ENCODE measurements at regions not wholly inside any gene's neighbourhood (a gene's known extent, or its start where the extent isn't known, plus 50 kb on each side); places are given as distances from the start of the nearest gene placed in this dataset.
"Not testable (repeated sequence)": the region's sequence is repeated elsewhere in the genome, so short reads cannot be mapped to it uniquely, and the experiment has no call there.

GRCh38 chr7:67335165-67335564 lies 338.5 kb downstream of the TYW1 start:
- CTCF ChIA-PET (ENCODE audit: partially characterized antibody); H4K91ac ChIP-seq (replicated peaks; ENCODE audit: insufficient read length, low read length); H3K27ac ChIP-seq (ENCODE audit: low read depth, low read length); H2BK5ac ChIP-seq (ENCODE audit: low read depth, low read length); H2BK15ac ChIP-seq (ENCODE audit: low read length); H3K4ac ChIP-seq (replicated peaks; ENCODE audit: insufficient read length, low read depth, low read length); H3K56ac ChIP-seq (replicated peaks; ENCODE audit: insufficient read length, low read depth, low read length); H3K9me3 ChIP-seq (ENCODE audit: insufficient read depth in 2 of 2, low read depth in 1 of 2, low read length in 1 of 2); H3K36me3 ChIP-seq (ENCODE audit: control insufficient read depth in 2 of 4, insufficient read depth in 4 of 4, low read length in 3 of 4); DNase-seq (ENCODE audit: low read depth in 1 of 2, low spot score in 2 of 2); H2BK20ac ChIP-seq (ENCODE audit: low read length); H3K18ac ChIP-seq (ENCODE audit: extremely low read depth, low read length); H2BK12ac ChIP-seq (ENCODE audit: low read depth, low read length); POLR2A ChIA-PET (ENCODE audit: partially characterized antibody); H4K20me1 ChIP-seq (replicated peaks in 1 of 2; ENCODE audit: control insufficient read depth in 1 of 2, insufficient read depth in 2 of 2, low read length in 2 of 2); H3K14ac ChIP-seq (ENCODE audit: insufficient read length); H4K5ac ChIP-seq (ENCODE audit: insufficient read length, low read depth, low read length); H2AFZ ChIP-seq (ENCODE audit: low read length); H3K9ac ChIP-seq (replicated peaks in 1 of 4; ENCODE audit: extremely low read depth in 1 of 4, low read depth in 3 of 4, low read length in 3 of 4); H3K4me1 ChIP-seq (replicated peaks in 1 of 4; ENCODE audit: control insufficient read depth in 3 of 4, insufficient read depth in 4 of 4, low read length in 3 of 4); H4K8ac ChIP-seq (ENCODE audit: extremely low read depth, insufficient read depth, low read length); H3K27me3 ChIP-seq (replicated peaks in 1 of 4; ENCODE audit: control insufficient read depth in 3 of 4, extremely low read depth in 1 of 4, insufficient read depth in 3 of 4, low read length in 3 of 4); H3K79me1 ChIP-seq (ENCODE audit: low read depth, low read length); H2BK120ac ChIP-seq (replicated peaks; ENCODE audit: low read depth, low read length); H3K23ac ChIP-seq (ENCODE audit: insufficient read length); H3K4me2 ChIP-seq (ENCODE audit: insufficient read depth in 1 of 2, low read depth in 2 of 2, low read length in 2 of 2); H3K23me2 ChIP-seq (ENCODE audit: low read depth, low read length); H3K4me3 ChIP-seq (ENCODE audit: extremely low read depth in 1 of 4, insufficient read depth in 2 of 4, low read depth in 3 of 4, low read length in 4 of 4); H3K79me2 ChIP-seq (ENCODE audit: control insufficient read depth in 1 of 2, insufficient read depth in 2 of 2, low read length in 2 of 2); H2AK5ac ChIP-seq (ENCODE audit: low read depth, low read length): not testable (repeated sequence)
- 100% methylated on average over 1 of the region's 1 CpG; no CpG with 5 or more reads in 1 of the 2 experiments for WGBS, 2 experiments (ENCODE audit: extremely low coverage in 1 of 2, insufficient coverage in 1 of 2, insufficient read length in 1 of 2, insufficient replicate concordance in 2 of 2, low coverage in 1 of 2, low lambda C conversion rate in 2 of 2, missing lambda C conversion rate in 1 of 2)
- FAIRE-seq: peak; percentile 48

- H2BK5ac ChIP-seq (ENCODE audit: low read depth, low read length); H3K14ac ChIP-seq (ENCODE audit: insufficient read length); H3K18ac ChIP-seq (ENCODE audit: extremely low read depth, low read length); H4K20me1 ChIP-seq (replicated peaks in 1 of 2; ENCODE audit: control insufficient read depth in 1 of 2, insufficient read depth in 2 of 2, low read length in 2 of 2); H3K23me2 ChIP-seq (ENCODE audit: low read depth, low read length); H2AFZ ChIP-seq (ENCODE audit: low read length); H3K4me3 ChIP-seq (ENCODE audit: extremely low read depth in 1 of 4, insufficient read depth in 2 of 4, low read depth in 3 of 4, low read length in 4 of 4); H2BK20ac ChIP-seq (ENCODE audit: low read length); H3K27ac ChIP-seq (ENCODE audit: low read depth, low read length); H3K9ac ChIP-seq (replicated peaks in 1 of 4; ENCODE audit: extremely low read depth in 1 of 4, low read depth in 3 of 4, low read length in 3 of 4); H3K4ac ChIP-seq (replicated peaks; ENCODE audit: insufficient read length, low read depth, low read length); POLR2A ChIA-PET (ENCODE audit: partially characterized antibody); H2BK12ac ChIP-seq (ENCODE audit: low read depth, low read length); H3K56ac ChIP-seq (replicated peaks; ENCODE audit: insufficient read length, low read depth, low read length); H2BK120ac ChIP-seq (replicated peaks; ENCODE audit: low read depth, low read length); H4K5ac ChIP-seq (ENCODE audit: insufficient read length, low read depth, low read length); DNase-seq (ENCODE audit: low read depth in 1 of 2, low spot score in 2 of 2); H4K91ac ChIP-seq (replicated peaks; ENCODE audit: insufficient read length, low read length); H3K4me1 ChIP-seq (replicated peaks in 1 of 4; ENCODE audit: control insufficient read depth in 3 of 4, insufficient read depth in 4 of 4, low read length in 3 of 4); H3K4me2 ChIP-seq (ENCODE audit: insufficient read depth in 1 of 2, low read depth in 2 of 2, low read length in 2 of 2); H2BK15ac ChIP-seq (ENCODE audit: low read length); H3K36me3 ChIP-seq (ENCODE audit: control insufficient read depth in 2 of 4, insufficient read depth in 4 of 4, low read length in 3 of 4); H2AK5ac ChIP-seq (ENCODE audit: low read depth, low read length); H4K8ac ChIP-seq (ENCODE audit: extremely low read depth, insufficient read depth, low read length); CTCF ChIA-PET (ENCODE audit: partially characterized antibody); H3K79me2 ChIP-seq (ENCODE audit: control insufficient read depth in 1 of 2, insufficient read depth in 2 of 2, low read length in 2 of 2); H3K23ac ChIP-seq (ENCODE audit: insufficient read length); H3K79me1 ChIP-seq (ENCODE audit: low read depth, low read length); H3K27me3 ChIP-seq (replicated peaks in 1 of 4; ENCODE audit: control insufficient read depth in 3 of 4, extremely low read depth in 1 of 4, insufficient read depth in 3 of 4, low read length in 3 of 4); H3K9me3 ChIP-seq (ENCODE audit: insufficient read depth in 2 of 2, low read depth in 1 of 2, low read length in 1 of 2): not testable (repeated sequence)
- peak; percentile 84 for FAIRE-seq
- no CpG with 5 or more reads among the region's 8 CpGs for WGBS, 2 experiments (ENCODE audit: extremely low coverage in 1 of 2, insufficient coverage in 1 of 2, insufficient read length in 1 of 2, insufficient replicate concordance in 2 of 2, low coverage in 1 of 2, low lambda C conversion rate in 2 of 2, missing lambda C conversion rate in 1 of 2)
Observed at GRCh38 chr7:67335663-67336062, 339.0 kb downstream of the TYW1 start.

All from H1 (cell line).